ENCODE measurements at regions not wholly inside any gene's neighbourhood (a gene's known extent, or its start where the extent isn't known, plus 50 kb on each side); places are given as distances from the start of the nearest gene placed in this dataset.
"Not testable (repeated sequence)": the region's sequence is repeated elsewhere in the genome, so short reads cannot be mapped to it uniquely, and the experiment has no call there.

- TF ChIP-seq, protein P1, sequence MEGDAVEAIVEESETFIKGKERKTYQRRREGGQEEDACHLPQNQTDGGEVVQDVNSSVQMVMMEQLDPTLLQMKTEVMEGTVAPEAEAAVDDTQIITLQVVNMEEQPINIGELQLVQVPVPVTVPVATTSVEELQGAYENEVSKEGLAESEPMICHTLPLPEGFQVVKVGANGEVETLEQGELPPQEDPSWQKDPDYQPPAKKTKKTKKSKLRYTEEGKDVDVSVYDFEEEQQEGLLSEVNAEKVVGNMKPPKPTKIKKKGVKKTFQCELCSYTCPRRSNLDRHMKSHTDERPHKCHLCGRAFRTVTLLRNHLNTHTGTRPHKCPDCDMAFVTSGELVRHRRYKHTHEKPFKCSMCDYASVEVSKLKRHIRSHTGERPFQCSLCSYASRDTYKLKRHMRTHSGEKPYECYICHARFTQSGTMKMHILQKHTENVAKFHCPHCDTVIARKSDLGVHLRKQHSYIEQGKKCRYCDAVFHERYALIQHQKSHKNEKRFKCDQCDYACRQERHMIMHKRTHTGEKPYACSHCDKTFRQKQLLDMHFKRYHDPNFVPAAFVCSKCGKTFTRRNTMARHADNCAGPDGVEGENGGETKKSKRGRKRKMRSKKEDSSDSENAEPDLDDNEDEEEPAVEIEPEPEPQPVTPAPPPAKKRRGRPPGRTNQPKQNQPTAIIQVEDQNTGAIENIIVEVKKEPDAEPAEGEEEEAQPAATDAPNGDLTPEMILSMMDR (IDR thresholded peaks at IDR 0.05): not testable (repeated sequence)
- not testable (repeated sequence) for TF ChIP-seq POLR2A (IDR thresholded peaks at IDR 0.05)
Observed at GRCh38 chr14:105595346-105595745, 69.0 kb downstream of the TMEM121 start.
